Inflammatory macrophage treated with lipopolysaccharide for 1 hour (primary cell): ENCODE measurements at regions not wholly inside any gene's neighbourhood (a gene's known extent, or its start where the extent isn't known, plus 50 kb on each side); places are given as distances from the start of the nearest gene placed in this dataset.
A peak's percentile ranks its signal among the peaks of the same experiment; 100 is the strongest.

Experiments
- DNase-seq, 2 donors: peaks; one replicate each; pipeline ENCODE4 v3.0.0-alpha.2; 2020 to 2022

DNA sequence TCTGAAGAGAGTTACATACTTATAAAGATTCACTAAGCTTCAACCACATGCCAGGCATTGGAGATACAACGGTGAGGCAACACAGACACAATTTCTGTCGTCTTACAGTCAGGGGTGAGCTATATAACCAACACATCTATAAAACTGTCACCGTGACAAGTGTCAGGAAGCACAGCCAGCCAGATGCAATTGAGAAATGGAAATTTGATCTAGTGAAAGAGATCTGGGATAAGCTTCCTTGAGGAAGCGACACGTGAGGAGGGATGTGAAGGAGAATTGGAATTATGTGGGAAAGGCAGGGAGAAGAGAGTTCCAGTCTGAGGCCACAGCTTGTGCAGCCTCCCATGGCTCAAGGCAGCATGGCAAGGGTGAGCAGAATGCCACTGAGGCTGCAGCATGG lies 50.9 kb upstream of the ZNF354B start:
- no peak for DNase-seq

DNA sequence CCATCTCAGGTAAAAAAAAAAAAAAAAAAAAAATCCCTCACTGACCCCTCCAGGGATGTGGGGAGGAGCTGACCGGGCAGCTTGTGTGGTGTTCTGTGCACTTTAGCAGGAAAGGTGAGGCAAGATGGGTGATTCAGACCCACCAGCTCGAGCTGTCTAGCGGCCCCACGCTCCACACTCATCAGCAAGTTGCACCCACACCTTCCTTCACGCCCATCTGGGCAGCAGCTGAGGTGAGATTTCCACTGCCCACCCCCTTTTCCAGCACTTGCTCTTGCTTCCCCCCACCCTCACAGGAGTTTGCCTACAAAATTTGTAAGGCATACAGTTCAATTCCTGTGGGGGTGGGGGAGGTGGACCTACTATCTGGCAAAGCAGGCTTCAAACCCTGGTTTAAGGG lies 58.7 kb upstream of the ZNF354B start:
- DNase-seq, result no peak

- no peak for DNase-seq
Observed at GRCh38 chr5:178797546-178798440, 62.0 kb upstream of the ZNF354B start.

DNA sequence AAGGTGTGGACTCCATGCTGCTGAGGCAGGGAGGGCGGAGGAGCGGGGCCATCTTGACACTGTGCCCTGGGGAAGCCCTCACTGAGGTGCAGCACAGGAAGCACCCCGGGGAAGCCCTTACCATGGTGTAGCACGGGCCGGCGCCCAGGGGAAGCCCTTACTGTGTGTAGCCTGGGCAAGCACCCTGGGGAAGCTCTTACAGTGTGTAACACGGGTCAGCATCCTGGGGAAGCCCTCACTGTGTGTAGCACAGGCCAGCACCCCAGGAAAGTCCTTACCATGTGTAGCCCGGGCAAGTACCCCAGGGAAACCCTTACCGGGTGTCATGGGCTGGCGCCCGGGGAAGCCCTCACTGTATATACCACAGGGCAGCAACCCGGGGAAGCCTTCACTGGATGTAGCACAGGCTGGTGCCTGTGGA lies 62.6 kb upstream of the ZNF354B start:
- DNase-seq, result no peak

DNA sequence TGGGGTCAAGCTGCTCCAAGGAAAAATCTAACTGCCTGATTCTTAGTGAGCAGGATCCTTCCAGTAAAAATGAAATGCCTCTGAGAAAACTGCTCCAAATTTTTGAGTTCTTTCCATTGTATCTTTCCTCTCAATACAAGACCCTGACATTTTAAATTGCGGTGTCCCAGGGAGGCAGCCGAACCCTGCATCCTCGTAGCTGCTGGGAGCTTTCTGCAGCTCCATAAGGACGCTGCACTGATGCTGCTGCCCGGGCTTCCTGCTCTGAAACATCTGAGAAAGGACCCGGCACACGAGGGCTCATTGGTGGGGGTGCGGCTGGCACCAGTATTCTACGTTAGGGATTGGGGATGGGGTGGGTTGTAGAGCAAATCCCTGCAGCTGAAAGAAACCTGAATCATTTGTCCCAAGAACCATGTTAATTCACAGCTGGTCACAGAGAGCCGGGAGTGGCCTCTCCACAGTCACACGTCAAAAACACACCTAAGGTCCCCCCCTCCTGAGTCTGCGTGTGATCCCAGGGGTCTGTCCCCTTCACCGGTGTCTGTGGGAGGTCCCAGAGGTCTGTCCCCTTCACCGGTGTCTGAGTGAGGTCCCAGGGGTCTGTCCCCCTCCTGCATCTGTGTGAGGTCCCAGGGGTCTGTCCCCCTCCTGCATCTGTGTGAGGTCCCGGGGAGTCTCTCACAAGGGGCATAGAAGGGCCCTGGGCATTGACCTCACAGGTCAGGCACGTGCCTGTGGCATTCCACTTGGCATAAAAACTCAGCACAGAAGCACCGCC lies 63.4 kb upstream of the ZNF354B start:
- no peak for DNase-seq

GRCh38 chr5:178794433-178794832 lies 64.0 kb upstream of the ZNF354A start:
- DNase-seq, result no peak

DNA sequence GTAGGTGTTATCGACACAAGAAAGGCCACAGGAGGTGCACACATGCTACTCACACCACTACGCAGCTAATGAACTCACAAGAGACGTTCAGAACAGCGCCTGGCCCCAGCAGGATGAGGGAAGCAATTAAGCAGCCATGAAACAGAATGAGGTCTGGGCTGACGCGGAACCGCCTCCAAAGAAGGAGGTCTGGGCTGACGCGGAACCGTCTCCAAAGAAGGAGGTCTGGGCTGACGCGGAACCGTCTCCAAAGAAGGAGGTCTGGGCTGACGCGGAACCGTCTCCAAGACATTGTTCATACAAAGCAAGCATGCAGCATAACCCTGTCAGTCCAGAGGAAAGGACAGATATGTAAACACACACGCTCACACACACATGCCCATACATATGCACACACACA lies 63.2 kb upstream of the ZNF354A start:
- DNase-seq, result no peak

DNA sequence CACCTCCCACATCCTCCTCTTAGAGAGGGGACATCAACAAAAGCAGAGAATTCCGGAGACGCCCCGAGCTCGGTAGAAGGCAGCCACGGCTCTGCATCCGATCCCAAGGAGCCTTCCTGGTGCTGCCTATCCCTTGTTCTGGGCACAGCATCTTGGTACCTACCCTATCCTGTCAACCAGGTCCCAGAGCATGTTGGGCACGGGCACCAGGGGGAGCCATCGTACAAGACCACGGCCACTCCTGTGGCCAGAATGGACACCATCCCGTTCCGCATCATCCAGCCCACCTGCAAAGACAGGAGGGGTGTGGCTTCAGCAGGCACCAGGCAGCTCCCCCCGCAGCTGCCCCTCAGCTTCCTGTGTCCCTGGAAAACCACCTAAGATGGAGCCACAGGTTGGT lies 62.7 kb upstream of the ZNF354A start:
- peak in 1 of 2 donors; percentile 30 for DNase-seq

DNA sequence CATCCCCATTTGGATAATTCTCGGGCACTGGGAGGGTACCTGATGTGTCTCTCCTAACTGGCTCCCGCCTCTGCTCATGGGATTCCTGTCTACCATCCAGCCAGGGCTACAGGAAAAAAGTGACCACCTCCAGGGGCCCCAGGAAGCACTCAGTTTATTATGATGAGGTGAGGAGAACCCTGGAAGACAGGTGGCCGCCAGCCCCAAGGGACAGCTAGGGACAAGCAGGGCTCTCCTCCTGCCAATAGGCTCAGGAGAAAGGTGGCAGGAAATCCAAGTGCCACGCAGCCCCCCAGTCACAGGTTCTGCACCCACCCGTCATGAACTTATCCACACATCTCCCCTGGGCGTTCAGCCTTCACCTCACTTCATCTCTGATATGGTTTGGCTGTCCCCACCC lies 61.5 kb upstream of the ZNF354A start:
- DNase-seq, result no peak

DNA sequence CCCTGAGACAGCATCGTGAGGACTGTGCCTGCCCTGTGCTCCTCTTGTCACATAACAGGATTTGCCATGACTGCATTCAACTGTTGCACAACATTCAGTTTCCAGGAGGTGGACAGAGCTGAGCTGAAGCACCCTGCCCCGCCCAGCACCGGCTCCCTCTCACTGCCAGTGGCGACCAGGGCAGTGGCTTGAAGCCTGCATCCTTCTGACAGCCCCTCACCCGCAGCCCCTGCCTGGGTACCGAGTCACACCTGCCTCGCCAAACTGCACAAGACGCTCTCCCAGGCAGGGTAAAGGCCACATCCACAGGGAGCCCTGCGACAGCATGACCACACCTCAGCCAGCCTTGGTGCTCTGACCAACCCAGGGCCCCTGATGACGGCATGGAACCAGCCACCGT lies 59.9 kb upstream of the ZNF354A start:
- peak in 1 of 2 donors; percentile 26 for DNase-seq

DNA sequence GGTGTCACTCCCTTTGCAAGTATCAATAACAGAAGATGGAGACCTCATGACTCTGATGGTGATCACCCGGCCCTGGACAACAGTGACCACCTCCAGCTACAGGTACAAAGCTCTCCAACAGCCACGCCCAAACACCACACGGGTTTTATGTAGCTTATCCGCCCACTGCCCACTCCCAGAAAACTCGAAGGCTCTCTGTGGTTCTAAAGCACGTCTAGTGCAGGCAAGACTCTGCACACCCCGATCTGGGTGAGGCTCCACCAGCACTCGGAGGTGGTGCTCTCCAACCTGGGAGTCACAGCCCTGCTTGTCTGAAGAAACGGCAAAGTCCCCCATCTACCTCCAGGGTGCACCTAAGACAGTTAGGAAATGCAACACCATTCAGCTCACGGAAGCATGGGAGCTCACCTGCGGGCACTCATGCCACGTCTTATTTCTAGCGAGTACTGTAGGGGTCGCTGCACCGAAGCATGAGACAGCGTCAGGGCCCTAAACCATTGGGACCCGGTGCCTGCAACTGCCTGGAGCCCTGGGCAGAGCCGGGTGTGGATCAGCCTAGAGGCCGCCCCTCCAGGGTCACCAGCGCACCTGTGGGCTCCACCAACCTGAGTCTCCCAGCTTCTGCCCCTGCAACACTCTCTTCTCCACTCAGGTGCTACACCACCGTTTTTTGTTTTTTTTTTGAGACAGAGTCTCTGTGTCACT lies 58.1 kb upstream of the ZNF354A start:
- no peak for DNase-seq

DNA sequence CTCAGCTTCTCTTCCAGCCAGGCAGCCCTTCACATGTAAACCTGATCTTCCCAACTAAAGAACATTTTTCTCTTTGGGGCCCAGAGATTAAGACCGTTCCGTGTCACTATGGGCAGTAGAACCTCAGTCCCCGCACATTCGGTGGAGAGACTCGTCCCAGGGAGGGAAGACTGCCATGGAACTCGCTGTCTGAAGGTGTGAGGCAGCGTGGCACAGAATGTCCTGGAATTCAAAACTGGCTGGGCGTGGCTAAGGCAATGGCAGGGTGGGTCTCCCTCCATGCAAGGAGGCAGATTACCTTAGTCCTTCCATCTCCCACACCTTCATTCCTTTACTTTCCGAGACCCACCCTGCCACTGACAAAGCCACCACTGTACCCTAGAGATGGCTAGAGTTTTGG lies 57.4 kb upstream of the ZNF354A start:
- no peak for DNase-seq

GRCh38 chr5:178786859-178787499 lies 56.5 kb upstream of the ZNF354A start:
- no peak for DNase-seq

DNA sequence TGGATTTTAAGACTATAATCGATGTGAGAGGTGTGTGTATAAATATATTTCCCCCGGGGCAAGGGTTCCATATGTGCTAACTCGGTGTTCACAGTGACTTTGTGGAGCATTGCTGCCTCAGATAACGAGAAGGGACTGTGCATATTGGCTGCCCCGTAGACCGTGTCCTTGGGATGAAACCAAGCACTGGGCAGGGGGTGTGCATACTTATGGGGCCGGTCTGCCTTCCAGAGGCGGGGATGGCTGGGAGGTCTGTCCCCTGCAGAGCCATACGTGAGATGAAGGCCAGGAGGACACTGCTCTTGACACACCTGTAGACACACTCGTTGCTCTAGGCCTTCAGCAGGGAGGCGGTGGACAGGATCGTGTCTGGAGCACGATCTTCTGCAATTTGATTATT lies 56.0 kb upstream of the ZNF354A start:
- DNase-seq, result no peak

DNA sequence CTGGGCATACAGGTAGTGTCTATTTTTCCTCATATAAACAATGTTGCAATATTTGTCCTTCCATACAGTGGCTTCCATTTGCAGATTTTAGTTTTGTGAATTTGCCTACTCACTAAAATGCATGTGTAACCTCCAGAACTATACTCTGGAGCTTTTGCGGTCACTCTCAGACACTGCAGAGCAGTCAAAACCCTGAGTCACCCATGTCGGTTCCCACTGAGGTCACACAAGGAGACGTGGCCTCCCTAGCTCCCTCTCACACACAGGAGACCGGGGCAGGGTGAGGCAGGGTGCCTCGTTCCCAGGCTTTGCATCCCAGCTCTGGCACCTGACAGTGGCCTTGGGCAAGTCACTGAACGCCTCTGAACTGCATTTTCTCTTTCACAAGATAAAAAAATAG lies 55.5 kb upstream of the ZNF354A start:
- no peak for DNase-seq

DNA sequence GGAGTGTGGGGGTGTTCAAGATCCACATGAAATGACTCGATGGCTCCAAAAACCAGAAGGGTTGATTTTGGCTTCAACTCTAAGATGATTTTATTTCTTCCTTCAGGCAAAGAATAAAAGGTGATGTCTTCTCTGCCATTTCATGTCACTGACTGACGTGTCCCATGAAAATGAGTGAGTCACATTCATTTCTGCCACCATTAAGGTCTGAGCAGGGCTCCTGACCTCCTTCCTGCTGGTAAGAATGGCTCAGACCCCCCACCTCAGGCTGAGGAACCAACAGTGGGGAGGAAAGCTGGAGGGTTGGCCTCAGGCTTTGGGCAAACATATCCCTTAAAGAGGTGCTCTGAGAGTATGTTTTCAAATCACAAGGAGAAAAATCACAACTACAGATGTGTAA lies 53.9 kb upstream of the ZNF354A start:
- no peak for DNase-seq

GRCh38 chr5:178781936-178782335 lies 51.5 kb upstream of the ZNF354A start:
- no peak for DNase-seq

DNA sequence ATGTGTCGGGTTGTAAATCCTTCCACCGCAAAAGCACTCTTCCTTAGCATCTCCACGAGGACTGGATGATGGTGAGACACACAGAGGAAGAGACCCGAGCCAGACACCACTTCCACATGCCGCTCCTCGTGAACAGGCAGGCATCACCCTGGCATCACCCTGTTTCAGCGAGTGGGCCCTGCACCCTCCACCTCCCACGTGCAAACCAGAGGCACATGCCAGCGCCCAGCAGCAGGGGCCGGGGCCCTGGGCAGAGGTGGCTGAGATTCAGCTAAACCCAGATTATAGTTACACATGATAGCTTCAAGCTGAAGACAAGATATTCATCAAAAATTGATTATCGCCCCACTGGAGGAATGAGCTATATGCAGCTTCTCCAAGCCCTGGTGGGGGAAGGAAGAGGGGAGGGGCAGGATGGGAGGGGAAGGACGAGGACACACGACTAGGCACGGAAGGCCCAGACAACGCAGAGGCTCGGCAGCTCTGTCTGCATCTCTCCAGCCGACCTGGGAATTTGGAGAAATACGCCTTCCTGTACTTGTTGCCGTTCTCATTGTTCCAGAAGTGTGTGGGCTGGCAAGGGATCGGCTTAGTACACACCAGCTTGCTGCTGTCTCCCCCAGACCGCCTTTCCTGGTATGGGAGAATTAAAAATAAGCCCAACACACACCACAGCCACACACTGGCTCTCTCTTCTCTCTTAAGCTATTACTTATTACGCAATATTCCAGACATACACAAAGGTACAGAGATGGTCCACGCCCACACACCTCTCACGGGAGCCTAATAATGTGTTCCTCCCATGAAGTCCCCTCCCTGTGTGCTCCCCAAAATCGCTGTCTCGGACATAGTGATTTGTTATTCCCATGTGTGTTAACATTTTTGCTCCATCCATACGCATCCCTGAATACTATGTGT lies 50.4 kb upstream of the ZNF354A start:
- no peak for DNase-seq
